Glutamatergic neuron (in vitro differentiated cells): ENCODE measurements at regions not wholly inside any gene's neighbourhood (a gene's known extent, or its start where the extent isn't known, plus 50 kb on each side); places are given as distances from the start of the nearest gene placed in this dataset.

Experiments
- DNase-seq: peaks from one replicate; pipeline ENCODE4 v3.0.0; 2022
- H3K27ac Mint-ChIP-seq: one replicate; pipeline ENCODE4 v1.8.0; 2020; ENCODE audit warnings: mild to moderate bottlenecking, mixed read lengths, inconsistent platforms; ENCODE audit not compliant: unreplicated experiment
- H3K27me3 Mint-ChIP-seq: one replicate; pipeline ENCODE4 v1.8.0; 2020; ENCODE audit warnings: mild to moderate bottlenecking, moderate library complexity, mixed read lengths, inconsistent platforms; ENCODE audit not compliant: unreplicated experiment
- H3K36me3 Mint-ChIP-seq: one replicate; pipeline ENCODE4 v1.8.0; 2020; ENCODE audit warnings: mild to moderate bottlenecking, mixed read lengths, inconsistent platforms; ENCODE audit not compliant: unreplicated experiment
- H3K4me1 Mint-ChIP-seq: one replicate; pipeline ENCODE4 v1.8.0; 2020; ENCODE audit warnings: mild to moderate bottlenecking, low read depth, mixed read lengths, inconsistent platforms; ENCODE audit not compliant: unreplicated experiment
- H3K4me3 Mint-ChIP-seq: one replicate; pipeline ENCODE4 v1.8.0; 2020; ENCODE audit warnings: mild to moderate bottlenecking, mixed read lengths, inconsistent platforms; ENCODE audit not compliant: unreplicated experiment
- H3K9me3 Mint-ChIP-seq: one replicate; pipeline ENCODE4 v1.8.0; 2020; ENCODE audit warnings: mild to moderate bottlenecking, moderate library complexity, mixed read lengths, inconsistent platforms; ENCODE audit not compliant: unreplicated experiment
- CTCF ChIP-seq: fragments of 200-600 bp; sonication (generic); IDR thresholded peaks from one replicate; pipeline ENCODE4 v1.5.0; 2021; ENCODE audit not compliant: partially characterized antibody, unreplicated experiment

GRCh38 chr1:228983661-228984060 lies 248.4 kb downstream of the RHOU start:
- H3K36me3 Mint-ChIP-seq: peaks cover 9% of the 10 kb centered on the region
- H3K27me3 Mint-ChIP-seq: no peaks in the 10 kb centered on the region
- H3K4me1 Mint-ChIP-seq: peaks cover 21% of the 10 kb centered on the region
- DNase-seq: no peak
- peaks cover 9% of the 10 kb centered on the region for H3K9me3 Mint-ChIP-seq
- H3K27ac Mint-ChIP-seq: no peak overlapping the region
- H3K4me3 Mint-ChIP-seq: no peak overlapping the region
- no peak for TF ChIP-seq CTCF

- Mint-ChIP-seq H3K27ac (no peak overlapping the region), H3K4me1 (peaks cover 23% of the 10 kb centered on the region), H3K36me3 (peaks cover 9% of the 10 kb centered on the region), H3K4me3 (no peak overlapping the region), H3K9me3 (peaks cover 9% of the 10 kb centered on the region), H3K27me3 (no peaks in the 10 kb centered on the region)
- TF ChIP-seq CTCF: no peak
- DNase-seq: no peak
Observed at GRCh38 chr1:228984107-228984506, 248.8 kb downstream of the RHOU start.

GRCh38 chr1:228984646-228985631 lies 249.7 kb downstream of the RHOU start:
- Mint-ChIP-seq H3K36me3 (peaks cover 9% of the 10 kb centered on the region), H3K9me3 (peaks cover 7% of the 10 kb centered on the region), H3K4me1 (peaks cover 26% of the 10 kb centered on the region), H3K27ac (no peak overlapping the region), H3K4me3 (no peak overlapping the region), H3K27me3 (no peaks in the 10 kb centered on the region)
- DNase-seq: no peak
- no peak for TF ChIP-seq CTCF

GRCh38 chr1:228985661-228986060 lies 250.4 kb downstream of the RHOU start:
- DNase-seq: no peak

More at GRCh38 chr1:228985661-228986060, 250.4 kb downstream of the RHOU start:
- Mint-ChIP-seq H3K4me3 (no peak overlapping the region), H3K9me3 (peaks cover 7% of the 10 kb centered on the region), H3K27ac (no peak overlapping the region), H3K4me1 (peaks cover 23% of the 10 kb centered on the region), H3K36me3 (peaks cover 9% of the 10 kb centered on the region), H3K27me3 (no peaks in the 10 kb centered on the region)
- TF ChIP-seq CTCF: no peak
